ENCODE measurements at regions not wholly inside any gene's neighbourhood (a gene's known extent, or its start where the extent isn't known, plus 50 kb on each side); places are given as distances from the start of the nearest gene placed in this dataset.
A peak's percentile ranks its signal among the peaks of the same experiment; 100 is the strongest.

DNA sequence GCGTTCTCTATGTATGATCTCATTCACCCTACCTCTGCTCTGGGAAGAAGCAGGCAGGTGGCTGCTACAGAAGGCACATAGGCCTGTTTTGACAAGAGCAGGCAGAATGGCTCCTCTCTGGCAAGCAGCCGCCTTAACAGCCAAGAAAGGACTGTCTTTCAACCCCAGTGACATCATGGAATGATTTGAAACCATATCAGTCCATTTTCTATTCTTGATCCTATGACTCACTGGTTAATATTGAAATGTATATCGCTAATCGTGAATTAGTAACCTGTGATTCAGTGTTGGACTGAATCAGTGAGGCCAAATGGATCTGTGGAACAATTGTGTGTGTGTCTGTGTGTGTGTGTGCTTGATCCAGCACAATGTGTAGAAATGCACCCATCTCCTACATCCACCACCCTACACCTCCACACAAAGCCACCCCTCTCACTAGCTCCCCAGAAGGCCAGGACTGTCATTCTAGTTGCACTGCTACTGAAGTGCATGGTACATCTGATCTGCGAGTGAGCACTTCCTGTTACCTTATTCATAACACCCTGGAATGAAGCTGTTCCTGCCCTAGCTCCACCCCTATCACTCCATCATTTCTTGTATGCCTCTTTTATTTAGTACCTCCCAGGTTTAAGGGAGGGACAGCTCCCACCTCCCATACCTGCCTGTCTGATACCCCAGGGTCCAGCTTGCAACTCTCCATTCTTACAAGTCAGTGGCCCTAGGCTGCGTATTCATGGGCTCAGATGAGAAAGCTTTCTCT is 460.0 kb downstream of the FOXO1 start:
- POLR2A ChIA-PET = no interaction called here
- DNase-seq (ENCODE audit: low read depth, low spot score) (no peak), ATAC-seq (peak; percentile 72), FAIRE-seq (peak; percentile 82)
- no TSS peak for BruUV-seq (replicated peaks)
- CTCF ChIA-PET = interaction anchor here (0.8 kb wide), 1 partner anchor 138 kb away, joined by 3 read pairs; no protein-coding TSS in a partner anchor
- Histone ChIP-seq H3K4me1 (ENCODE audit: control insufficient read depth, insufficient read depth, low read length) (peaks cover 37% of the 10 kb centered on the region), H3K27ac (ENCODE audit: control insufficient read depth, insufficient read depth) (peak overlapping the region; percentile 82), H3K79me2 (ENCODE audit: control insufficient read depth, insufficient read depth, low read length) (no peaks in the 10 kb centered on the region), H2AFZ (ENCODE audit: control insufficient read depth, low read depth, low read length) (peak overlapping the region; percentile 92), H3K4me3 (no peak overlapping the region), H3K27me3 (replicated peaks in 1 of 2; ENCODE audit: control insufficient read depth in 2 of 2, insufficient read depth in 2 of 2, low read length in 1 of 2) (no peaks in the 10 kb centered on the region; a peak in 1 of 4 replicates), H3K9ac (ENCODE audit: control insufficient read depth, insufficient read depth, low read length) (no peak overlapping the region), H3K4me2 (ENCODE audit: control insufficient read depth, insufficient read depth) (peak overlapping the region; percentile 57), H4K20me1 (ENCODE audit: control insufficient read depth, insufficient read depth) (no peaks in the 10 kb centered on the region), H3K36me3 (ENCODE audit: control insufficient read depth in 2 of 2, insufficient read depth in 2 of 2, low read length in 1 of 2) (no peaks in the 10 kb centered on the region), H3K9me3 (replicated peaks; ENCODE audit: control insufficient read depth, insufficient read depth, low read length) (peaks cover 6% of the 10 kb centered on the region)
- TF ChIP-seq DPF2 (IDR thresholded peaks at IDR 0.05) = no peak
- TF ChIP-seq HDGF (IDR thresholded peaks at IDR 0.05) = 0 out of 2 replicates have a peak, but pooled peaks have one; percentile 32
- peak; percentile 43 for TF ChIP-seq POLR2A (IDR thresholded peaks at IDR 0.05; ENCODE audit: low read depth, low read length)
- intact Hi-C loops (cut with micrococcal nuclease; ENCODE audit: unreplicated experiment) = no loop called here
- in situ Hi-C loops (cut with MboI) = no loop called here
- SMC1A ChIA-PET (ENCODE audit: uncharacterized antibody, unreplicated experiment) = interaction anchor here (1.3 kb wide), 1 partner anchor 12 kb away, joined by 3 read pairs; no protein-coding TSS in a partner anchor
- 46% methylated on average over 6 of the region's 6 CpGs for WGBS (ENCODE audit: insufficient coverage, insufficient replicate concordance, low lambda C conversion rate, missing lambda C conversion rate)
- RAD21 ChIA-PET (ENCODE audit: unreplicated experiment) = no interaction called here

- DNase-seq (ENCODE audit: low read depth, low spot score) = peak; percentile 74
- H3K27ac ChIP-seq (ENCODE audit: control insufficient read depth, insufficient read depth) = peak overlapping the region; percentile 82
- TF ChIP-seq IKZF1 (conservative IDR thresholded peaks at IDR 0.05) (peak; percentile 63), PAX5 (IDR thresholded peaks at IDR 0.05; ENCODE audit: borderline replicate concordance, low read depth, low read length) (peak; percentile 83; the same call in 1 of the 2 replicates), POU2F2 (IDR thresholded peaks at IDR 0.05; ENCODE audit: borderline replicate concordance, low read depth, low read length) (peak; percentile 96; the same call in 2 of the 3 replicates), BHLHE40 (IDR thresholded peaks at IDR 0.05; ENCODE audit: borderline replicate concordance in 1 of 2, low read depth in 2 of 2, low read length in 1 of 2) (0 out of 4 replicates have a peak, but pooled peaks of 1 of the 2 experiments have one; percentile 29), MTA2 (IDR thresholded peaks at IDR 0.05; ENCODE audit: low read depth) (peak; percentile 57), ZBTB4 (CRISPR knock-in tag; IDR thresholded peaks at IDR 0.05) (no peak), ATF2 (IDR thresholded peaks at IDR 0.05; ENCODE audit: low read length) (peak; percentile 74; the same call in 1 of the 2 replicates), IRF4 (IDR thresholded peaks at IDR 0.05; ENCODE audit: low read depth, low read length) (peak; percentile 78), SRF (IDR thresholded peaks at IDR 0.05; ENCODE audit: low read depth in 2 of 2, low read length in 2 of 2) (no peak), POLR2A (IDR thresholded peaks at IDR 0.05; ENCODE audit: low read depth, low read length) (no peak), SMARCA5 (IDR thresholded peaks at IDR 0.05) (no peak)
These were observed 459.4 kb downstream of the FOXO1 start for GRCh38 chr13:40207001-40207478.

More at GRCh38 chr13:40207001-40207478, 459.4 kb downstream of the FOXO1 start:
- Histone ChIP-seq H3K4me3 (no peak overlapping the region), H2AFZ (ENCODE audit: control insufficient read depth, low read depth, low read length) (peak overlapping the region; percentile 92), H3K9me3 (replicated peaks; ENCODE audit: control insufficient read depth, insufficient read depth, low read length) (peaks cover 6% of the 10 kb centered on the region), H3K79me2 (ENCODE audit: control insufficient read depth, insufficient read depth, low read length) (no peaks in the 10 kb centered on the region), H3K27me3 (replicated peaks in 1 of 2; ENCODE audit: control insufficient read depth in 2 of 2, insufficient read depth in 2 of 2, low read length in 1 of 2) (no peaks in the 10 kb centered on the region; a peak in 1 of 4 replicates), H3K9ac (ENCODE audit: control insufficient read depth, insufficient read depth, low read length) (no peak overlapping the region), H3K4me2 (ENCODE audit: control insufficient read depth, insufficient read depth) (peak overlapping the region; percentile 57), H3K4me1 (ENCODE audit: control insufficient read depth, insufficient read depth, low read length) (peaks cover 37% of the 10 kb centered on the region), H4K20me1 (ENCODE audit: control insufficient read depth, insufficient read depth) (no peaks in the 10 kb centered on the region), H3K36me3 (ENCODE audit: control insufficient read depth in 2 of 2, insufficient read depth in 2 of 2, low read length in 1 of 2) (no peaks in the 10 kb centered on the region)
- FAIRE-seq (peak; percentile 49), ATAC-seq (peak; percentile 77)
- ChIA-PET SMC1A (ENCODE audit: uncharacterized antibody, unreplicated experiment) (interaction anchor here (1.3 kb wide), 1 partner anchor 12 kb away, joined by 3 read pairs; no protein-coding TSS in a partner anchor), CTCF (interaction anchor here (0.7 to 0.8 kb wide), 2 partner anchors 39 to 138 kb away, joined by 3 read pairs; no protein-coding TSS in a partner anchor), RAD21 (ENCODE audit: unreplicated experiment) (no interaction called here), POLR2A (no interaction called here)
- intact Hi-C loops (cut with micrococcal nuclease; ENCODE audit: unreplicated experiment) = no loop called here
- no TSS peak for BruUV-seq (replicated peaks)
- WGBS (ENCODE audit: insufficient coverage, insufficient replicate concordance, low lambda C conversion rate, missing lambda C conversion rate) = 1% methylated on average over 6 of the region's 6 CpGs
- in situ Hi-C loops (cut with MboI) = no loop called here
